HFFc6 (cell line): ENCODE measurements at regions not wholly inside any gene's neighbourhood (a gene's known extent, or its start where the extent isn't known, plus 50 kb on each side); places are given as distances from the start of the nearest gene placed in this dataset.
"Not testable (repeated sequence)": the region's sequence is repeated elsewhere in the genome, so short reads cannot be mapped to it uniquely, and the experiment has no call there.

Experiments
- DNase-seq: peaks from one replicate; pipeline ENCODE4 v3.0.0-alpha.2; 2018
- H3K27ac Mint-ChIP-seq: 2 replicates; pipeline ENCODE4 v1.8.0; 2020; ENCODE audit warnings: mild to moderate bottlenecking, mixed read lengths
- H3K27me3 Mint-ChIP-seq: 2 replicates; pipeline ENCODE4 v1.8.0; 2021; ENCODE audit warnings: mild to moderate bottlenecking, moderate library complexity, mixed read lengths; ENCODE audit not compliant: insufficient read depth
- H3K36me3 Mint-ChIP-seq: 2 replicates; pipeline ENCODE4 v1.8.0; 2021; ENCODE audit warnings: low read depth, mixed read lengths
- H3K4me1 Mint-ChIP-seq: 2 replicates; pipeline ENCODE4 v1.8.0; 2020; ENCODE audit warnings: low read depth, mixed read lengths
- H3K4me3 Mint-ChIP-seq: 2 replicates; pipeline ENCODE4 v1.8.0; 2020; ENCODE audit warnings: mild to moderate bottlenecking, moderate library complexity, mixed read lengths
- H3K9me3 Mint-ChIP-seq: 2 replicates; pipeline ENCODE4 v1.8.0; 2020; ENCODE audit warnings: mild to moderate bottlenecking, mixed read lengths
- CTCF ChIP-seq: fragments of 200-600 bp; sonication (generic); IDR thresholded peaks from 2 replicates; pipeline ENCODE4 v1.5.0; 2021; ENCODE audit warnings: antibody characterized with exemption, mild to moderate bottlenecking

- Mint-ChIP-seq H3K4me3 (no peak overlapping the region), H3K27me3 (no peaks in the 10 kb centered on the region), H3K9me3 (no peaks in the 10 kb centered on the region), H3K36me3 (no peaks in the 10 kb centered on the region), H3K27ac (no peak overlapping the region), H3K4me1 (peaks cover 18% of the 10 kb centered on the region)
- peak; percentile 12; the same call in 1 of the 2 replicates for TF ChIP-seq CTCF
- no peak for DNase-seq
Observed at GRCh38 chr7:13115157-13115772, 427.8 kb downstream of the ARL4A start.

GRCh38 chr7:13115855-13116254, 428.4 kb downstream of the ARL4A start:
- H3K4me1 Mint-ChIP-seq: peaks cover 18% of the 10 kb centered on the region
- H3K27me3 Mint-ChIP-seq: no peaks in the 10 kb centered on the region
- H3K27ac Mint-ChIP-seq: no peak overlapping the region
- no peaks in the 10 kb centered on the region for H3K9me3 Mint-ChIP-seq
- no peak for DNase-seq
- H3K4me3 Mint-ChIP-seq: no peak overlapping the region
- H3K36me3 Mint-ChIP-seq: no peaks in the 10 kb centered on the region
- no peak for TF ChIP-seq CTCF

GRCh38 chr7:13117103-13117502, 429.7 kb downstream of the ARL4A start:
- Mint-ChIP-seq H3K4me1 (peaks cover 18% of the 10 kb centered on the region), H3K27ac (no peak overlapping the region), H3K36me3 (peaks cover under 1% of the 10 kb centered on the region; the same call in 1 of the 2 replicates), H3K9me3 (peaks cover under 1% of the 10 kb centered on the region; the same call in 1 of the 2 replicates), H3K27me3 (no peaks in the 10 kb centered on the region), H3K4me3 (no peak overlapping the region)
- TF ChIP-seq CTCF: peak; percentile 69
- DNase-seq: peak; percentile 22

GRCh38 chr7:13117592-13117991, 430.2 kb downstream of the ARL4A start:
- H3K4me3 Mint-ChIP-seq: no peak overlapping the region
- no peak overlapping the region for H3K27ac Mint-ChIP-seq
- peaks cover 18% of the 10 kb centered on the region for H3K4me1 Mint-ChIP-seq
- DNase-seq: no peak
- no peaks in the 10 kb centered on the region for H3K27me3 Mint-ChIP-seq
- TF ChIP-seq CTCF: no peak
- peaks cover 6% of the 10 kb centered on the region; the same call in 1 of the 2 replicates for H3K9me3 Mint-ChIP-seq
- H3K36me3 Mint-ChIP-seq: peaks cover 6% of the 10 kb centered on the region; the same call in 1 of the 2 replicates

- H3K4me1 Mint-ChIP-seq, DNase-seq, H3K27ac Mint-ChIP-seq, H3K9me3 Mint-ChIP-seq, H3K27me3 Mint-ChIP-seq, H3K36me3 Mint-ChIP-seq, H3K4me3 Mint-ChIP-seq: not testable (repeated sequence)
Observed at GRCh38 chr7:13124629-13125028, 437.2 kb downstream of the ARL4A start.

GRCh38 chr7:13126347-13126746, 438.9 kb downstream of the ARL4A start:
- TF ChIP-seq CTCF: no peak
- peaks cover 9% of the 10 kb centered on the region for H3K36me3 Mint-ChIP-seq
- H3K27ac Mint-ChIP-seq: no peak overlapping the region
- peaks cover 8% of the 10 kb centered on the region; the same call in 1 of the 2 replicates for H3K9me3 Mint-ChIP-seq
- no peak for DNase-seq
- peaks cover 2% of the 10 kb centered on the region; the same call in 1 of the 2 replicates for H3K27me3 Mint-ChIP-seq
- H3K4me3 Mint-ChIP-seq: no peak overlapping the region
- H3K4me1 Mint-ChIP-seq: no peaks in the 10 kb centered on the region
